ENCODE measurements at regions not wholly inside any gene's neighbourhood (a gene's known extent, or its start where the extent isn't known, plus 50 kb on each side); places are given as distances from the start of the nearest gene placed in this dataset.

DNA sequence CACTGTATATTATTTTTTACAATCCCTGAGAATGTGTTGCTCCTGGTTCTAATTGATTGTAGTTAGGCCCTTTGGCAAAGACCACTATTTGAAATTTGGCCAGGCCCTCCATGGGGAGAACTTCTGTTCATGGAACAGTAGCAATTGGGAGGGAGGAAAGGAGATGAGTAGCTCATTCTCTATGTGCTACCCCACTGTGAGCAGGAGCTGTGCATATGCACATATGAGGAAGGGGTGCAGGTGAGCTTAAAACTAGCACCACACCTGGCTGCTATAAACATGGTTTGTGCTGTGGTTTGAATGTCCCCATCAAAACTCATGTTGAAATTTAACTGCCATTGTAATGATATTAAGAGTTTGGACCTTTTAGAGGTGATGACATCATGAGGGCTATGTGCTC, 1483.2 kb downstream of the PCDH7 start:
- no peak for DNase-seq

- DNase-seq = no peak
These were observed 1486.6 kb downstream of the PCDH7 start for GRCh38 chr4:32206756-32207155.

DNA sequence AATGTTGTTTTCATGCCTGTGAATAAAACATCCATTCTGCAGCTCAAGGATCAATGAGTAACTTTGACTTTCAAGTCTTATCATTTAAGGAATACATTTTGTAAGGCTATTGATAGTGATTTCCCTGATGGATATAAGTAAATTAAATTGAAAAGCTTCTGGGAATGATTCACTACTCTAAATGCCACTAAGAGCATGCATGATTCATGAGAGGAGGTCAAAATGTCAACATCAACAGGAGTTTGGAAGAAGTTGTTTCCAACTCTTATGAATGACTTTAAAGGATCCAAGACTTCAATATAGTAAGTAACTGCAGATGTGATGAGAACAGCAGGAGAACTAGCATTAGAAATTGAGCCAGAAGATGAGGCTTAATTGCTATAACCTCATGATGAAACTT, 1487.3 kb downstream of the PCDH7 start:
- no peak for DNase-seq

DNA sequence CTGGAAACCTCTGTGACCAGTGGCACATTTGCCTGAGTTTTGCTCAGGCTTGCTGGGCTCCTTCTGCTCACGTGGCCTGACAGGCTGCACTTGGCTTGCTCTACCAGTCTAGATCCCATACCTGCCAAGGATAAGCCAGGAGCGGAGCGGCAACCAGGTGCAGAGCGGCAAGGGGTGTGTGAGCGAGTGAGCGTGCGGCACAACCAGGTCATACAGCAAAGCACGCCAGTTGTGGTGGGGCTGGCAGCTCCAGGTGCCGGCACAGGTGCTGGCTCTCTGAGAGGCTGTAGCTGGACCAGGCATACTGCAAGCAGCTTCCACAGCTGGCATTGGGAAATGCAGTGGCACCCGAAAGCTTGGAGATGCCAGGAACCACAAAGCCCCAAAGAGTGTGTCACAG, 1495.1 kb downstream of the PCDH7 start:
- no peak for DNase-seq

DNA sequence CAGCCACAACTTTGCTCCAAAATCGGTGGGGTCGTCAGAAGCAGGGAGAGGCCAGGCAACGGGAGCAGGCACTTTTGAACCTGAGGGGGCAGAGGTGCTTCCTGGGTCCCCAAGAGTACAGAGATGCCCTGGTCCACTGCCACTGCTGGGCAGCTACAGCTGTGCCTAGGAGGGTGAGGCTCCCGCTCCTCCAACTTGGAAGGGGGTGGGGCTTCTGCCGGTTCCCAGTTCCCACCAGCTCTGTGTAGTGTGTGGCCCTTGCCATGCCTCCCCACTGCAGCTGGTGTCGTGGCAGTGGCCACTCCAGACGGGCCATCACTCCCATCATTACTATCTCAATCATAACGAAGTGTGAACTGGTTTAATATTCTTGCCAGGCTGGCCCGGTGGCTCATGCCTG, 1496.3 kb downstream of the PCDH7 start:
- DNase-seq = no peak

- DNase-seq = no peak
These were observed 1499.3 kb downstream of the PCDH7 start for GRCh38 chr4:32219306-32220075.

DNA sequence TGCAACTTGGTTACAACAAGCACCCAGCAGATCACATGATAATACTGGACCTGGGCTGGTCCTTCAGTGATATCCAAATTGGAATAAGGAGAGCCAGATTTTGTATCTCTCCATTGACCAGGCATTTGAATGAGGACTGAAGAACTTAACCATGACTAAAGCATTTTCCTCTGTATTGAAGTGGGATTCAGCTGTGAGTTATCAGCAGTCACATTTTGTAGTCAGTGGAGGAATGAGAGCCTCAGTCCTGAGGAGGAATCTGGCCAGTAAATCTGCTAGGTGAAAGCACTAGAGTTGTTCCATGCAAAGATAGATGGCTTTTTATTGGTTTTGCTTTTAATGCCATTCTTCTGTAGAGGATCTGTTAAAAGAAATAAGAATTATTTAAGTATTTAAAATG, 1506.0 kb downstream of the PCDH7 start:
- DNase-seq = no peak

DNA sequence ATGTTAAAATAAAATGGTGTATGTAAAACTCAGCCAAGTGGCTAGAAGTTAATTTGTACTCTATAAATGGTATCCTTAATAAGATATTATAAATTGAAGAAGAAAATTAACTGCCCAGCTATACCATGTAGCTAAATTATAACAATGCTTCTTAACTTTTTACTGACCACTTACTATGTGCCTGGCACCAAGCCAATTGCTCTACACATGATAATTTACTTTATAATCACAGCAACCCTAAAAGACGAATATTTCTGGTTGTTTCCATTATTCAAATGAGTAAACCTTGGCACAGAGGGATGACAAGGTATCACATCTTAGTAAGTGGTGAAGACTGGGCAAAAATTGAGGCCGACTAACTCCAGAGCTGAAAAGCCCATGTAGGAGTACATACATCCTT, 1506.6 kb downstream of the PCDH7 start:
- no peak for DNase-seq

GRCh38 chr4:32243926-32244325, 1523.8 kb downstream of the PCDH7 start:
- no peak for DNase-seq

GRCh38 chr4:32249040-32249439, 1528.9 kb downstream of the PCDH7 start:
- DNase-seq = no peak

DNA sequence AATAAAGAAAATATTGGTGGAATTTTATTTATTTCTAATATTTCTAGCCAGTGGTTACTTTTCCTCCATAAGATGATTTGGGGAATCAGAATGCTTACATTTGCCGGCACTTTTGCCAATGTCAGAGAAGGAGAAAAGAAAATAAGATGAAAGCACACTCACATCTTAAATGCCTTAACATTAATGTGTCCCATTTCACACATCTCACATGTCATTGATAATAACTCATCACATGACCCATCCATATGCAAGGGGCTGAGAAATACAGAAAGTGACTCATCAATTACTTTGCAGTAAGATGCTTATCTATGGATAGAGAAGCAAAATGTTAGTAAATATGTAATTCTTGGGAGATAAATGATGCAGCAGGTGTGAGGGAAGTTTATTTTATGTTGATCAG, 1531.0 kb downstream of the PCDH7 start:
- DNase-seq = no peak

GRCh38 chr4:32251926-32252325, 1531.8 kb downstream of the PCDH7 start:
- no peak for DNase-seq

- DNase-seq = no peak
These were observed 1534.0 kb downstream of the PCDH7 start for GRCh38 chr4:32254216-32254615.

DNA sequence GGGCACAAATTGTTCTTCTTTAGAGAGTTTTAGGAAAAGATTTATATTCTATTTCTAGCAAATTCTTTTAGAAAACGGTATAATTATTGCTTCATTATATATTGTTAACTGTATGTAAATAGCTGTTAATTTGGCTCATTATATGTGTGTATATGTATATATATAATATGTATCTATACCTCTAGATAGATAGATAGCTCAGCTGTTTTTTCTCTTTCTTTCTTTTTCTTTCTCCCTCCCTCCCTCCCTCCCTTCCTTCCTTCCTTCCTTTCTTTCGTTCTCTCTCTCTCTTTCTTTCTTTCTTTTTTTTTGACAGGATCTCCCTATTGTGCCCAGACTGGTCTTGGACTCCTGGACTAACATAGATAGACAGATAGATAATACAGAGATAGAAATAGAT, 1538.8 kb downstream of the PCDH7 start:
- DNase-seq = no peak

DNA sequence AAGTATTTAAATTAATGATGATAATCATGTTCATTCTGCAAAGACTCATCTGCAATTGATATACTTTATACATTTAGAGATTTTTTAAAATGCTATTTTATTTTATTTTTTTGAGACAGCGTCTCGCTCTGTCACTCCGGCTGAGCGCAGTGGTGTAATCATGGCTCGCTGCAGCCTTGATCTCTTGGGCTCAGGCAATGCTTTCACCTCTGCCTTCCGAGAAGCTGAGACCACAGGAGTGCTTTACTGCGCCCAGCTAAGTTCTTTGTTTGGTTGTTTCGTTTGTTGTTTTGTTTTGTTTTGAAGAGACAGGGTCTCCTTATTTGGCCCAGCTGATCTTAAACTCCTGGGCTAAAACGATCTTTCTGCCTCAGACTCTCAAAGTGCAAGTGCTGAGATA, 1541.0 kb downstream of the PCDH7 start:
- DNase-seq = no peak

DNA sequence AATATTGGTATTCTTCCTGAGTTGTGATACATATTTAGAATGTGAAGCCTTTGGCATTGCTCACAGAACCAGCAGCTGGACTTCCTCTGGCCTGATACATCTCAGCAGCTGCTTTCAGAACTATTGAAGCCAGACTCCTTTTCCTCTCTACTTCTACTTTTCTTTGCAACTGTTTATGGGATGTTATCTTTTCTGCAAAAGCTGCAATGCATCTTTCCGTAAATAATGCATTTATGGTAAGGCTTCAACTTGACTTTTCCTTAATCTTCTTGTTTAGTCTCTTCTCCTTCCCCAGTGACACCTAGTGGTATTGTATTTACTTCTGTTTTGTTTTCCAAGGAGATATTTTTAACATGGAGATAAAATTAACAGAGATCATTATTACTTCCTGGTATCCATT, 1548.7 kb downstream of the PCDH7 start:
- DNase-seq = no peak

DNA sequence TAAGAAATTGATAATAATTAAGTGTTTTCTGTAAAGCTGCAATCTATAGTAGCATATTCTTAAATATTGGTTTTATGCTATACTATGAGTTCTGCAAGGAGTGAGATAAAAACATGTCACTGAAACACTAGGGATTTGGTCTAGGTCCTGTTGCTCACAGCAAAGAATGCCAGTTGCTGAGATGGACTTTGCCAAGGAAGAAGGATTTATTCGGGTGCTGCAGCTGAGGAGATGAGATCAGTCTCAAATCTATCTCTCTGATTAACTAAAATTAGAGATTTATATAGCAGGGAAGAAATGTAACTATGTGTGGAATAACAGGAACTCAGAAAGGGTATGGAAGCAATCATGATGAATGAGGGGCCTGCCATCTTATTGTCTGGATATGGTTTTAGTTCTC, 1569.9 kb downstream of the PCDH7 start:
- DNase-seq = no peak

- no peak for DNase-seq
These were observed 1598.8 kb downstream of the PCDH7 start for GRCh38 chr4:32318926-32319325.

DNA sequence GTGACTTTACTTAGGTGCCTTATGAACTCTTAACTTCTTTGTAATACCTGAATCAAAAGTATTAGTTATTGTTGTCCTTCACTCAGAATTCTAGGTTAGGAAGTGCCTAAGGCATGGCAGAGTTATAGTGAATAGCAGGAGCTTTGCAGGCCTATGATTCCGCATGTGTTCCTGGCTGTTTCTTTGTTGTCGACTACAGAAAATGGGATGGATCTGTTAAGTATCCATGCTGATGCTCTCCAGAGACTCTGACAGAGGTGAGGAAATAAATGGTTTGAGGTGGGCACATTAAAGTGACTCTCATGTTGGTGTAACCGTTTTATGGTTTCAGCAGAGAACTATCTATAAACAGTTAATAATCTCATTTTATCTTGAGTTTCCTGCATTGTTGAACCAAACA, 1601.3 kb downstream of the PCDH7 start:
- DNase-seq = no peak

GRCh38 chr4:32334759-32335158, 1614.6 kb downstream of the PCDH7 start:
- no peak for DNase-seq

DNA sequence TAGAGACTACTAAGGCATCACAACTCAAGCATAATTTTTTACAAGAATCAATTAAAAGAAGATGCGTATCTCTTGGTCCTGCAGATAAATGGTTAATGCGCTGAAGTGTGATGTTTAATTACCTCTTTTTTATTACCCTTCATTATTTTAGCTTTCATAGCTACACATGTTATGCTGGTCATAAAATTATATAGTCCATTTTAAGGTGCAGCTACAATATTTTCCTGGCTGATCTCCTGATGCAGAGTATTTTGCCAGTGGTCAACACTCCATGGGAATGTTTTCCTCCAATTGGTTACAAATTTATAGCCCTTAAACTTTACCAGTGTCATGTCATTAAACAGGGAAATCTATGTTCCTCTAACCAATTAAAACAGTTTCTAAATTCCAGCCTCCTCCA, 1617.2 kb downstream of the PCDH7 start:
- no peak for DNase-seq

GRCh38 chr4:32340591-32340990, 1620.4 kb downstream of the PCDH7 start:
- no peak for DNase-seq

- no peak for DNase-seq
These were observed 1621.2 kb downstream of the PCDH7 start for GRCh38 chr4:32341342-32341741.

GRCh38 chr4:32342054-32342453, 1621.9 kb downstream of the PCDH7 start:
- DNase-seq = no peak

GRCh38 chr4:32349026-32349425, 1628.9 kb downstream of the PCDH7 start:
- no peak for DNase-seq

Data from GOT3 (cell line).